Nucleus accumbens (tissue), 56 donors: ENCODE measurements at regions not wholly inside any gene's neighbourhood (a gene's known extent, or its start where the extent isn't known, plus 50 kb on each side); places are given as distances from the start of the nearest gene placed in this dataset.
A peak's percentile ranks its signal among the peaks of the same experiment; 100 is the strongest.
"Not testable (repeated sequence)": the region's sequence is repeated elsewhere in the genome, so short reads cannot be mapped to it uniquely, and the experiment has no call there.

ENCODE experiments used
- DNase-seq, 56 donors: peaks; one replicate each; lab custom pipeline; 2025; lab: John Stamatoyannopoulos, UW

GRCh38 chr3:15899388-15899787, 101.6 kb upstream of the ANKRD28 start:
- DNase-seq: peak in 2 of 56 donors; percentile 14 to 26

- peak in 4 of 56 donors; percentile 7 to 51 (median 10) for DNase-seq
Observed at GRCh38 chr3:15903164-15903563, 105.4 kb upstream of the ANKRD28 start.

- no peak for DNase-seq
Observed at GRCh38 chr3:15903759-15904720, 106.3 kb upstream of the ANKRD28 start.

- no peak for DNase-seq
Observed at GRCh38 chr3:15905041-15905440, 107.3 kb upstream of the ANKRD28 start.

- DNase-seq: not testable (repeated sequence)
Observed at GRCh38 chr3:15907403-15907802, 109.6 kb upstream of the ANKRD28 start.

GRCh38 chr3:15918988-15919387, 121.2 kb upstream of the ANKRD28 start:
- no peak for DNase-seq

- no peak for DNase-seq
Observed at GRCh38 chr3:15919971-15920370, 122.2 kb upstream of the ANKRD28 start.

- no peak for DNase-seq
Observed at GRCh38 chr3:15923640-15924405, 126.0 kb upstream of the ANKRD28 start.

- DNase-seq: no peak
Observed at GRCh38 chr3:15924914-15925313, 127.1 kb upstream of the ANKRD28 start.

GRCh38 chr3:15926871-15927270, 129.1 kb upstream of the ANKRD28 start:
- no peak for DNase-seq

- no peak for DNase-seq
Observed at GRCh38 chr3:15927969-15928368, 130.2 kb upstream of the ANKRD28 start.

GRCh38 chr3:15929944-15930571, 132.3 kb upstream of the ANKRD28 start:
- DNase-seq: no peak

- DNase-seq: peak in 18 of 56 donors; percentile 5 to 33 (median 12)
Observed at GRCh38 chr3:15932348-15933300, 134.8 kb upstream of the ANKRD28 start.

- DNase-seq: peak in 24 of 56 donors; percentile 2 to 73 (median 22)
Observed at GRCh38 chr3:15933439-15934139, 135.8 kb upstream of the ANKRD28 start.

- DNase-seq: no peak
Observed at GRCh38 chr3:15934389-15935195, 136.8 kb upstream of the ANKRD28 start.

GRCh38 chr3:15936312-15936711, 138.5 kb upstream of the ANKRD28 start:
- peak in 5 of 56 donors; percentile 6 to 36 (median 22) for DNase-seq

- DNase-seq: no peak
Observed at GRCh38 chr3:15940641-15941040, 142.9 kb upstream of the ANKRD28 start.

- not testable (repeated sequence) for DNase-seq
Observed at GRCh38 chr3:15941457-15941856, 143.7 kb upstream of the ANKRD28 start.
